ENCODE measurements at regions not wholly inside any gene's neighbourhood (a gene's known extent, or its start where the extent isn't known, plus 50 kb on each side); places are given as distances from the start of the nearest gene placed in this dataset.

GRCh38 chr5:13249854-13250253 is 694.6 kb downstream of the DNAH5 start:
- no peak for TF ChIP-seq CTCF (IDR thresholded peaks at IDR 0.05)
- TF ChIP-seq FOXK1 (CRISPR knock-in tag; IDR thresholded peaks at IDR 0.05) = no peak
- TF ChIP-seq IRF1 (CRISPR knock-in tag; IDR thresholded peaks at IDR 0.05) = no peak

Measured in WTC11 (cell line).